ENCODE measurements at regions not wholly inside any gene's neighbourhood (a gene's known extent, or its start where the extent isn't known, plus 50 kb on each side); places are given as distances from the start of the nearest gene placed in this dataset.

GRCh38 chr5:106737111-106737510 lies 933.6 kb downstream of the EFNA5 start:
- no peak for DNase-seq (ENCODE audit: extremely low read depth, low read depth)
- TF ChIP-seq CTCF (IDR thresholded peaks at IDR 0.05; ENCODE audit: low read depth, low read length, missing control alignments): no peak
- no peak overlapping the region for H3K4me3 ChIP-seq (replicated peaks; ENCODE audit: low read depth, low read length)

GRCh38 chr5:106732624-106733023 lies 938.1 kb downstream of the EFNA5 start:
- no peak overlapping the region for H3K4me3 ChIP-seq (replicated peaks; ENCODE audit: low read depth, low read length)

GRCh38 chr5:106730912-106731311 lies 939.8 kb downstream of the EFNA5 start:
- TF ChIP-seq CTCF (IDR thresholded peaks at IDR 0.05; ENCODE audit: low read depth, low read length, missing control alignments): no peak
- DNase-seq (ENCODE audit: extremely low read depth, low read depth): no peak
- no peak overlapping the region for H3K4me3 ChIP-seq (replicated peaks; ENCODE audit: low read depth, low read length)

More at GRCh38 chr5:106732624-106733023, 938.1 kb downstream of the EFNA5 start:
- no peak for DNase-seq (ENCODE audit: extremely low read depth, low read depth)
- TF ChIP-seq CTCF (IDR thresholded peaks at IDR 0.05; ENCODE audit: low read depth, low read length, missing control alignments): no peak

- no peak for TF ChIP-seq CTCF (IDR thresholded peaks at IDR 0.05; ENCODE audit: low read depth, low read length, missing control alignments)
- H3K4me3 ChIP-seq (replicated peaks; ENCODE audit: low read depth, low read length): no peak overlapping the region
- DNase-seq (ENCODE audit: extremely low read depth, low read depth): no peak
These were observed 940.2 kb downstream of the EFNA5 start for GRCh38 chr5:106730506-106730905.

- TF ChIP-seq CTCF (IDR thresholded peaks at IDR 0.05; ENCODE audit: low read depth, low read length, missing control alignments): no peak
- no peak overlapping the region for H3K4me3 ChIP-seq (replicated peaks; ENCODE audit: low read depth, low read length)
- DNase-seq (ENCODE audit: extremely low read depth, low read depth): no peak
These were observed 942.5 kb downstream of the EFNA5 start for GRCh38 chr5:106728208-106728607.

- H3K4me3 ChIP-seq (replicated peaks; ENCODE audit: low read depth, low read length): no peak overlapping the region
- TF ChIP-seq CTCF (IDR thresholded peaks at IDR 0.05; ENCODE audit: low read depth, low read length, missing control alignments): no peak
- no peak for DNase-seq (ENCODE audit: extremely low read depth, low read depth)
These were observed 943.7 kb downstream of the EFNA5 start for GRCh38 chr5:106727071-106727470.

GRCh38 chr5:106720367-106720766 lies 950.4 kb downstream of the EFNA5 start:
- DNase-seq (ENCODE audit: extremely low read depth, low read depth): no peak
- no peak for TF ChIP-seq CTCF (IDR thresholded peaks at IDR 0.05; ENCODE audit: low read depth, low read length, missing control alignments)
- H3K4me3 ChIP-seq (replicated peaks; ENCODE audit: low read depth, low read length): no peak overlapping the region

All from HFF-Myc (cell line).